Right lobe of liver (tissue), 6 donors: ENCODE measurements at regions not wholly inside any gene's neighbourhood (a gene's known extent, or its start where the extent isn't known, plus 50 kb on each side); places are given as distances from the start of the nearest gene placed in this dataset.

ENCODE experiments used
- ATAC-seq, 4 donors: fragments of 200-7000 bp; cut with Tn5 transposase; one replicate each; pipeline ENCODE4 v1.9.1; 2020; ENCODE audit warnings: mild to moderate bottlenecking in 4 of 4, moderate library complexity in 4 of 4
- DNase-seq, 3 donors: peaks; one replicate each; pipeline ENCODE4 v3.0.0-alpha.2; 2020
- H3K27ac ChIP-seq, 3 donors: fragments of 200-600 bp; one replicate each; pipeline ENCODE4 v1.8.0; 2022
- H3K27me3 ChIP-seq, 2 donors: fragments of 200-600 bp; one replicate each; pipeline ENCODE4 v1.8.0; 2022
- H3K36me3 ChIP-seq, 4 donors: fragments of 200-600 bp; sonication (generic) in 1 of 4; one replicate each; pipeline versions ENCODE4 v1.5.1 to v1.8.0; 2017 to 2022; ENCODE audit warnings: control low read depth in 1 of 4
- H3K4me1 ChIP-seq, 4 donors: fragments of 200-600 bp; sonication (generic) in 1 of 4; one replicate each; pipeline versions ENCODE4 v1.5.1 to v1.8.0; 2017 to 2022; ENCODE audit warnings: control low read depth in 1 of 4
- H3K4me3 ChIP-seq, 3 donors: fragments of 200-600 bp; one replicate each; pipeline ENCODE4 v1.8.0; 2022
- H3K9me3 ChIP-seq, 4 donors: fragments of 200-600 bp; sonication (generic) in 1 of 4; one replicate each; pipeline versions ENCODE4 v1.5.1 to v1.8.0; 2017 to 2022; ENCODE audit warnings: control low read depth in 1 of 4
- CTCF ChIP-seq, 4 donors: fragments of 200-600 bp in 3 of 4; fragments of 450-650 bp in 1 of 4; IDR thresholded peaks; one replicate each; pipeline versions ENCODE4 v1.5.1 to v1.8.0; 2016 to 2022; ENCODE audit warnings: antibody characterized with exemption in 4 of 4, mild to moderate bottlenecking in 2 of 4
- POLR2A ChIP-seq: fragments of 450-650 bp; IDR thresholded peaks from one replicate; pipeline ENCODE4 v1.6.1; 2017; ENCODE audit warnings: antibody characterized with exemption, mild to moderate bottlenecking
- WGBS: methylation state at CpG from one replicate; pipeline ENCODE4 v1.1.6; 2018; ENCODE audit warnings: low coverage, low lambda C conversion rate; ENCODE audit not compliant: insufficient coverage; ENCODE audit errors: missing lambda C conversion rate; 5-methylcytosine and 5-hydroxymethylcytosine counted together
- intact Hi-C, 2 donors: fragments of 100-400 bp; cut with DNase I; formaldehyde crosslinking; loops; one replicate each; pipeline versions ENCODE4 v1.11.2 to v1.14.1; 2022
- donor health status: DM: no; HTN: yes; CAD: no.
- donor health status: DM: no; HTN: no; CAD: no.
- donor health status: DM: no; HTN: no; CAD: no.
- donor health status: DM: no; HTN: yes; CAD: no.
- donor health status: DM: no; HTN: yes; CAD: no.

GRCh38 chr5:156148301-156148700 lies 178.7 kb upstream of the SGCD start:
- Histone ChIP-seq H3K27ac (no peak overlapping the region), H3K4me1 (no peaks in the 10 kb centered on the region), H3K4me3 (no peak overlapping the region), H3K36me3 (no peaks in the 10 kb centered on the region), H3K27me3 (no peaks in the 10 kb centered on the region), H3K9me3 (no peaks in the 10 kb centered on the region)
- no peak for ATAC-seq
- intact Hi-C loops, result no loop called here
- TF ChIP-seq POLR2A (no peak), CTCF (IDR thresholded peaks at IDR 0.05) (no peak)
- DNase-seq, result no peak
- 73% methylated on average over 1 of the region's 1 CpG for WGBS

GRCh38 chr5:156149213-156149612 lies 177.8 kb upstream of the SGCD start:
- DNase-seq (no peak), ATAC-seq (no peak)
- no peaks in the 10 kb centered on the region for H3K27me3 ChIP-seq
- H3K27ac ChIP-seq, result no peak overlapping the region
- no peaks in the 10 kb centered on the region for H3K4me1 ChIP-seq
- no peak overlapping the region for H3K4me3 ChIP-seq
- H3K9me3 ChIP-seq, result no peaks in the 10 kb centered on the region
- intact Hi-C loops, result no loop called here
- no peaks in the 10 kb centered on the region for H3K36me3 ChIP-seq
- TF ChIP-seq POLR2A (no peak), CTCF (IDR thresholded peaks at IDR 0.05) (no peak)

- intact Hi-C loops, result no loop called here
- Histone ChIP-seq H3K27me3 (no peaks in the 10 kb centered on the region), H3K4me1 (no peaks in the 10 kb centered on the region), H3K27ac (no peak overlapping the region), H3K9me3 (no peaks in the 10 kb centered on the region), H3K4me3 (no peak overlapping the region), H3K36me3 (no peaks in the 10 kb centered on the region)
- TF ChIP-seq POLR2A, result no peak
- TF ChIP-seq CTCF (IDR thresholded peaks at IDR 0.05), result no peak
- DNase-seq, result no peak
- ATAC-seq, result no peak
- WGBS, result 41% methylated on average over 2 of the region's 3 CpGs
Observed at GRCh38 chr5:156153602-156154001, 173.4 kb upstream of the SGCD start.

GRCh38 chr5:156154757-156155156 lies 172.2 kb upstream of the SGCD start:
- no peaks in the 10 kb centered on the region for H3K9me3 ChIP-seq
- no peaks in the 10 kb centered on the region for H3K4me1 ChIP-seq
- no peak overlapping the region for H3K27ac ChIP-seq
- 100% methylated on average over 1 of the region's 1 CpG for WGBS
- H3K4me3 ChIP-seq, result no peak overlapping the region
- H3K27me3 ChIP-seq, result no peaks in the 10 kb centered on the region
- TF ChIP-seq POLR2A, result no peak
- no peak for TF ChIP-seq CTCF (IDR thresholded peaks at IDR 0.05)
- ATAC-seq (no peak), DNase-seq (no peak)
- H3K36me3 ChIP-seq, result no peaks in the 10 kb centered on the region
- intact Hi-C loops, result no loop called here

- Histone ChIP-seq H3K27me3 (no peaks in the 10 kb centered on the region), H3K4me3 (no peak overlapping the region), H3K9me3 (no peaks in the 10 kb centered on the region), H3K27ac (no peak overlapping the region), H3K4me1 (no peaks in the 10 kb centered on the region), H3K36me3 (no peaks in the 10 kb centered on the region)
- TF ChIP-seq POLR2A (no peak), CTCF (IDR thresholded peaks at IDR 0.05) (no peak)
- peak; percentile 54 to 80 (median 66) for ATAC-seq
- 23% methylated on average over 4 of the region's 4 CpGs for WGBS
- intact Hi-C loops, result no loop called here
- peak in 1 of 3 donors; percentile 53 for DNase-seq
Observed at GRCh38 chr5:156155598-156155997, 171.4 kb upstream of the SGCD start.
